MM.1S (cell line): ENCODE measurements at regions not wholly inside any gene's neighbourhood (a gene's known extent, or its start where the extent isn't known, plus 50 kb on each side); places are given as distances from the start of the nearest gene placed in this dataset.

Experiments
- DNase-seq: peaks from one replicate; pipeline ENCODE4 v3.0.0-alpha.2; 2015
- H2AFZ ChIP-seq: fragments of 300-600 bp; sonication (generic); 2 replicates; pipeline ENCODE4 v1.6.0; 2016; ENCODE audit warnings: antibody characterized with exemption, low read length
- H3F3A ChIP-seq: fragments of 300-600 bp; sonication (generic); 2 replicates; pipeline ENCODE4 v1.6.1; 2016; ENCODE audit warnings: mild to moderate bottlenecking, antibody characterized with exemption, low read length, moderate library complexity, mixed read lengths; ENCODE audit not compliant: insufficient read depth
- H3K27ac ChIP-seq: fragments of 300-600 bp; sonication (generic); 2 replicates; pipeline ENCODE4 v1.5.1; 2016; ENCODE audit warnings: mild to moderate bottlenecking, low read length
- H3K27me3 ChIP-seq: fragments of 300-600 bp; sonication (generic); replicated peaks from 2 replicates; pipeline ENCODE4 v1.6.0; 2016; ENCODE audit warnings: low read length; ENCODE audit not compliant: insufficient read depth
- H3K36me3 ChIP-seq: fragments of 300-600 bp; sonication (generic); replicated peaks from 2 replicates; pipeline ENCODE4 v1.6.1; 2016; ENCODE audit warnings: mild to moderate bottlenecking, low read length, mixed read lengths; ENCODE audit not compliant: insufficient read depth
- H3K4me1 ChIP-seq: fragments of 300-600 bp; sonication (generic); 2 replicates; pipeline ENCODE4 v1.6.1; 2016; ENCODE audit warnings: low read length, mixed read lengths
- H3K4me2 ChIP-seq: fragments of 300-600 bp; sonication (generic); 2 replicates; pipeline ENCODE4 v1.6.0; 2016; ENCODE audit warnings: low read depth, low read length
- H3K4me3 ChIP-seq: fragments of 300-600 bp; sonication (generic); 2 replicates; pipeline ENCODE4 v1.5.1; 2016; ENCODE audit warnings: low read length, mixed read lengths
- H3K79me2 ChIP-seq: fragments of 300-600 bp; sonication (generic); 2 replicates; pipeline ENCODE4 v1.6.1; 2016; ENCODE audit warnings: mixed run types, low read length, mixed read lengths
- H3K9ac ChIP-seq: fragments of 300-600 bp; sonication (generic); 2 replicates; pipeline ENCODE4 v1.6.1; 2016; ENCODE audit warnings: low read length, mixed read lengths
- H3K9me2 ChIP-seq: fragments of 300-600 bp; sonication (generic); replicated peaks from 2 replicates; pipeline ENCODE4 v1.6.1; 2016; ENCODE audit warnings: mild to moderate bottlenecking, low read length, mixed read lengths; ENCODE audit not compliant: insufficient read depth
- H3K9me3 ChIP-seq: fragments of 300-600 bp; sonication (generic); replicated peaks from 2 replicates; pipeline ENCODE4 v1.6.1; 2016; ENCODE audit warnings: mild to moderate bottlenecking, low read length, mixed read lengths; ENCODE audit not compliant: insufficient read depth
- H4K20me1 ChIP-seq: fragments of 300-600 bp; sonication (generic); 2 replicates; pipeline ENCODE4 v1.6.1; 2016; ENCODE audit warnings: mild to moderate bottlenecking, low read length, moderate library complexity, mixed read lengths; ENCODE audit not compliant: insufficient read depth
- EZH2 ChIP-seq: fragments of 300-600 bp; sonication (generic); optimal IDR thresholded peaks from 2 replicates; pipeline ENCODE3; 2017; ENCODE audit warnings: low read depth, mild to moderate bottlenecking, antibody characterized with exemption, low read length, mixed read lengths
- EZH2phosphoT487 ChIP-seq: fragments of 300-600 bp; sonication (generic); IDR thresholded peaks from 2 replicates; pipeline ENCODE4 v1.6.1; 2018; ENCODE audit warnings: antibody characterized with exemption, low read length
- TF ChIP-seq, protein P1 (sequence below): fragments of 300-600 bp; sonication (generic); IDR thresholded peaks from 2 replicates; pipeline ENCODE4 v1.5.1; 2016; ENCODE audit warnings: antibody characterized with exemption, low read length, mixed read lengths

DNA sequence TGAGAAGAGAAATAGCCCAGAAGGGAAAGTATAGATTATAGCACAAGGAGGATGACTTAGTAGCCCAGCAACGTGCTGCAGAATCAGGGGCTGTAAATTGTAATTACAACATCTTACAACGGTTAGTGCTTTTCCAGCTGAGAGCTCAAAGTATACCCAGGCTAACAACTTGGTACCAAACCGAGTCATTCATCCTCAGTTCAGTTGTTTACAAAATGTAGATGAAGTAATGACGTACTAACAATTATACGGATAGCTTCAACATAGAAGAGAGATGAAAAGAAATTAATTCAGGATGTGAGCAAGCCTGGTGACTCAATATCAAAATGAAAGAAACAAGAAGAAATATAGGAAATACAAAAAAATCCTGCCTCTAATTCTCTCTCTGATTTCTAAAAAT is 99.2 kb downstream of the DYNAP start:
- H3F3A ChIP-seq: no peaks in the 10 kb centered on the region
- H4K20me1 ChIP-seq: no peaks in the 10 kb centered on the region
- no peaks in the 10 kb centered on the region for H3K9me2 ChIP-seq
- no peaks in the 10 kb centered on the region for H3K36me3 ChIP-seq
- H3K9ac ChIP-seq: no peak overlapping the region
- TF ChIP-seq EZH2 (no peak), EZH2phosphoT487 (no peak)
- TF ChIP-seq, protein P1, sequence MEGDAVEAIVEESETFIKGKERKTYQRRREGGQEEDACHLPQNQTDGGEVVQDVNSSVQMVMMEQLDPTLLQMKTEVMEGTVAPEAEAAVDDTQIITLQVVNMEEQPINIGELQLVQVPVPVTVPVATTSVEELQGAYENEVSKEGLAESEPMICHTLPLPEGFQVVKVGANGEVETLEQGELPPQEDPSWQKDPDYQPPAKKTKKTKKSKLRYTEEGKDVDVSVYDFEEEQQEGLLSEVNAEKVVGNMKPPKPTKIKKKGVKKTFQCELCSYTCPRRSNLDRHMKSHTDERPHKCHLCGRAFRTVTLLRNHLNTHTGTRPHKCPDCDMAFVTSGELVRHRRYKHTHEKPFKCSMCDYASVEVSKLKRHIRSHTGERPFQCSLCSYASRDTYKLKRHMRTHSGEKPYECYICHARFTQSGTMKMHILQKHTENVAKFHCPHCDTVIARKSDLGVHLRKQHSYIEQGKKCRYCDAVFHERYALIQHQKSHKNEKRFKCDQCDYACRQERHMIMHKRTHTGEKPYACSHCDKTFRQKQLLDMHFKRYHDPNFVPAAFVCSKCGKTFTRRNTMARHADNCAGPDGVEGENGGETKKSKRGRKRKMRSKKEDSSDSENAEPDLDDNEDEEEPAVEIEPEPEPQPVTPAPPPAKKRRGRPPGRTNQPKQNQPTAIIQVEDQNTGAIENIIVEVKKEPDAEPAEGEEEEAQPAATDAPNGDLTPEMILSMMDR: no peak
- H3K27ac ChIP-seq: no peak overlapping the region
- H2AFZ ChIP-seq: no peak overlapping the region
- no peaks in the 10 kb centered on the region for H3K27me3 ChIP-seq
- H3K9me3 ChIP-seq: no peaks in the 10 kb centered on the region
- H3K4me3 ChIP-seq: no peak overlapping the region
- no peaks in the 10 kb centered on the region for H3K79me2 ChIP-seq
- no peak overlapping the region for H3K4me2 ChIP-seq
- no peak for DNase-seq
- no peaks in the 10 kb centered on the region for H3K4me1 ChIP-seq

DNA sequence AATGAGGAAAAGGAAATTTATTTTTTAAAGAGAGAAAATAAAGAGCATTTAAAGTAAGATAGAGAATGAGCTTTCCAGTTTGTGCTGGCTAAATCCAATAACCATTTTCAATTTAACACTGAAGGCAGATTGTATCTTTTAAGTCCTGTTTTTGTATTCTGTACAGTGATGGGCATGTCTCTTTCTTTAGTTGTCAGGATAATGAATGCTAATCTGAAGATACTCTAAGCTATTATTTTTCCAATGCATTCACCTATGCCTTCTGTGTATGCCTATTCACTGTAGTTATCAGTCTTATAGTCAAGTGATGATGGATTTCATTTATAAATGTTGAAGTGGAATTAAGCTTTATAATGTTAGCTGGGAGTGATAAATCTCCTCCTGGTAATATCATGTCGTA is 101.4 kb downstream of the DYNAP start:
- no peak overlapping the region for H2AFZ ChIP-seq

DNA sequence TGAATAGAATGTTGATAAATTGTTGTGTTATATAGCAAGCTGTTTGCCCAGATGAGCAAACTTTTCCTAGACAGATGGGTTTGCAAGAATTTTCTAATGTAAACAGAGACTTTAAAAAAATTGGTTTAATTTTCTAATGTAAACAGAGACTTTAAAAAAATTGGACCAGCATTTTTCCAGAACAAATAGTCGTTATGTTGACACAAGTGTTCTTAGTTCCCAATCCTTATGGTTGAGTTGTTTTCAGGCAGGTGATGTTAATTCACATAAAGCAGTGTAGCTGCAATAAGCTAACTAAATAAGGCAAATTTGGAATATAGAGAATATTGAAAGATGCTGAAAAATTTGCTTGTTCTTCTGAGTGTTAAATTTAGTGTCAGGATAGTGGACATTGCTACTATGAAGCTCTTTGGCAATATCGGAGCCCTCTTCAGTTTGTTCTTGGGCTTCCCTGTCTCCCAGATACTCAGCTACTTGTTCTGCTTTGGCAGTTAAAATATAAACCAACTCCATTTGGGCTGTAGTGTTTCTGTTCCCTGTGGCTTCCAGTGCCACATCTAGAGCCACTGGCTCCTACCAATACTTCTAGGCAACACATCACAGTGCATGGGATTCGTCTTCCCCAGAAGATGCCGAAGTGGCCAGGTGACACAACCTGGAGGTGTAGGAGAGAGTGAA is 105.7 kb downstream of the DYNAP start:
- Histone ChIP-seq H3K9me2 (no peaks in the 10 kb centered on the region), H4K20me1 (no peaks in the 10 kb centered on the region), H3K79me2 (no peaks in the 10 kb centered on the region), H3K4me2 (no peak overlapping the region), H2AFZ (no peak overlapping the region), H3K9me3 (no peaks in the 10 kb centered on the region), H3K27me3 (no peaks in the 10 kb centered on the region), H3K4me3 (no peak overlapping the region), H3K9ac (no peak overlapping the region), H3K36me3 (no peaks in the 10 kb centered on the region), H3K27ac (no peak overlapping the region), H3K4me1 (no peaks in the 10 kb centered on the region), H3F3A (no peaks in the 10 kb centered on the region)
- DNase-seq: no peak
- TF ChIP-seq EZH2 (no peak), EZH2phosphoT487 (no peak)
- TF ChIP-seq, protein P1: no peak

More for the DNA sequence above, 101.4 kb downstream of the DYNAP start:
- Histone ChIP-seq H3K27ac (no peak overlapping the region), H3K9me3 (no peaks in the 10 kb centered on the region), H3K9ac (no peak overlapping the region), H3K9me2 (no peaks in the 10 kb centered on the region), H3F3A (no peaks in the 10 kb centered on the region), H3K4me1 (no peaks in the 10 kb centered on the region), H3K4me3 (no peak overlapping the region), H3K79me2 (no peaks in the 10 kb centered on the region), H3K27me3 (no peaks in the 10 kb centered on the region), H3K4me2 (no peak overlapping the region), H3K36me3 (no peaks in the 10 kb centered on the region), H4K20me1 (no peaks in the 10 kb centered on the region)
- TF ChIP-seq, protein P1: no peak
- TF ChIP-seq EZH2: no peak
- TF ChIP-seq EZH2phosphoT487: no peak
- no peak for DNase-seq
